GM23338 (cell line): ENCODE measurements at regions not wholly inside any gene's neighbourhood (a gene's known extent, or its start where the extent isn't known, plus 50 kb on each side); places are given as distances from the start of the nearest gene placed in this dataset.

Experiments used
- ATAC-seq: fragments of 200-7000 bp; cut with Tn5 transposase; 3 replicates; pipeline ENCODE4 v1.9.1; 2020
- DNase-seq: peaks from one replicate; pipeline ENCODE4 v3.0.0-alpha.2; 2015; ENCODE audit warnings: low spot score
- H2AFZ ChIP-seq: fragments of 200-600 bp; sonication (generic); 2 replicates; pipeline ENCODE4 v1.8.0; 2016; ENCODE audit warnings: antibody characterized with exemption, mild to moderate bottlenecking, moderate library complexity
- H3F3A ChIP-seq: fragments of 200-600 bp; sonication (generic); replicated peaks from 2 replicates; pipeline ENCODE4 v1.8.0; 2017; ENCODE audit warnings: antibody characterized with exemption, mixed run types, low read depth
- H3K27ac ChIP-seq: fragments of 200-600 bp; sonication (generic); 2 replicates; pipeline ENCODE4 v1.6.1; 2016; ENCODE audit warnings: low read depth
- H3K27me3 ChIP-seq: fragments of 200-600 bp; sonication (generic); 2 replicates; pipeline ENCODE4 v1.8.0; 2016; ENCODE audit warnings: mild to moderate bottlenecking, mixed run types, moderate library complexity; ENCODE audit not compliant: insufficient read depth
- H3K36me3 ChIP-seq: fragments of 200-600 bp; sonication (generic); 2 replicates; pipeline ENCODE4 v1.8.0; 2016; ENCODE audit warnings: mild to moderate bottlenecking; ENCODE audit not compliant: insufficient read depth
- H3K4me1 ChIP-seq: fragments of 200-600 bp; sonication (generic); 2 replicates; pipeline ENCODE4 v1.8.0; 2016; ENCODE audit warnings: mild to moderate bottlenecking, moderate library complexity; ENCODE audit not compliant: insufficient read depth
- H3K4me2 ChIP-seq: fragments of 200-600 bp; sonication (generic); 2 replicates; pipeline ENCODE4 v1.7.1; 2017; ENCODE audit warnings: mixed run types
- H3K4me3 ChIP-seq: fragments of 200-600 bp; sonication (generic); 2 replicates; pipeline ENCODE4 v1.6.1; 2016; ENCODE audit warnings: mixed run types
- H3K79me2 ChIP-seq: fragments of 200-600 bp; sonication (generic); replicated peaks from 2 replicates; pipeline ENCODE4 v1.8.0; 2017; ENCODE audit warnings: mild to moderate bottlenecking; ENCODE audit not compliant: insufficient read depth
- H3K9me2 ChIP-seq: fragments of 200-600 bp; sonication (generic); 2 replicates; pipeline ENCODE4 v1.8.0; 2017; ENCODE audit not compliant: insufficient read depth
- H4K20me1 ChIP-seq: fragments of 200-600 bp; sonication (generic); replicated peaks from 2 replicates; pipeline ENCODE4 v1.8.0; 2017; ENCODE audit warnings: mild to moderate bottlenecking; ENCODE audit not compliant: insufficient read depth
- H3K27ac Mint-ChIP-seq: 2 replicates; pipeline ENCODE4 v1.8.0; 2020; ENCODE audit warnings: inconsistent platforms, mild to moderate bottlenecking, moderate library complexity, mixed read lengths
- H3K27me3 Mint-ChIP-seq: 3 replicates; pipeline ENCODE4 v1.8.0; 2022; ENCODE audit warnings: low read depth, mild to moderate bottlenecking, moderate library complexity, mixed read lengths, inconsistent platforms; ENCODE audit not compliant: insufficient read depth, poor library complexity
- H3K36me3 Mint-ChIP-seq: 3 replicates; pipeline ENCODE4 v1.8.0; 2021; ENCODE audit warnings: low read depth, mild to moderate bottlenecking, inconsistent platforms, moderate library complexity, mixed read lengths
- H3K4me1 Mint-ChIP-seq: 3 replicates; pipeline ENCODE4 v1.8.0; 2020; ENCODE audit warnings: mild to moderate bottlenecking, inconsistent platforms, mixed read lengths
- H3K4me3 Mint-ChIP-seq: 3 replicates; pipeline ENCODE4 v1.8.0; 2021; ENCODE audit warnings: moderate library complexity, mild to moderate bottlenecking, inconsistent platforms, mixed read lengths
- H3K9me3 Mint-ChIP-seq: 3 replicates; pipeline ENCODE4 v1.8.0; 2020; ENCODE audit warnings: moderate library complexity, mild to moderate bottlenecking, inconsistent platforms, mixed read lengths
- CREB1 ChIP-seq: fragments of 250-450 bp; sonication (Bioruptor Pico); IDR thresholded peaks from 2 replicates; pipeline ENCODE4 v1.5.0; 2020; ENCODE audit warnings: low read depth, mild to moderate bottlenecking, moderate library complexity
- EZH2 ChIP-seq: fragments of 200-600 bp; sonication (generic); IDR thresholded peaks from one replicate; pipeline ENCODE4 v1.8.0; 2017; ENCODE audit warnings: antibody characterized with exemption, mild to moderate bottlenecking, low read depth; ENCODE audit not compliant: unreplicated experiment
- EZH2phosphoT487 ChIP-seq: fragments of 200-600 bp; sonication (generic); IDR thresholded peaks from one replicate; pipeline ENCODE4 v1.8.1; 2018; ENCODE audit warnings: antibody characterized with exemption; ENCODE audit not compliant: unreplicated experiment
- JUNB ChIP-seq: IDR thresholded peaks from one replicate; pipeline ENCODE4 v1.6.1; 2016; ENCODE audit warnings: antibody characterized with exemption; ENCODE audit not compliant: unreplicated experiment
- NANOG ChIP-seq: IDR thresholded peaks from 2 replicates; pipeline ENCODE4 v1.6.1; 2016; ENCODE audit warnings: antibody characterized with exemption, borderline replicate concordance
- POLR2AphosphoS5 ChIP-seq: IDR thresholded peaks from 2 replicates; pipeline ENCODE4 v1.6.1; 2016; ENCODE audit warnings: antibody characterized with exemption, low read depth
- ZNF114 ChIP-seq: fragments of 250-450 bp; sonication (Bioruptor Pico); IDR thresholded peaks from 2 replicates; pipeline ENCODE4 v1.5.0; 2020; ENCODE audit warnings: mild to moderate bottlenecking, moderate library complexity
- ZNF331 ChIP-seq: fragments of 250-450 bp; sonication (Bioruptor Pico); IDR thresholded peaks from 2 replicates; pipeline ENCODE4 v1.5.0; 2020; ENCODE audit warnings: low read depth, mild to moderate bottlenecking, moderate library complexity
- TF ChIP-seq, protein P1 (sequence below), 2 experiments: fragments of 200-600 bp in 1 of 2; sonication (generic) in 1 of 2; conservative IDR thresholded peaks; 2 replicates each; pipeline versions ENCODE4 v1.5.1 to v1.6.1; 2016 to 2017; ENCODE audit warnings: antibody characterized with exemption in 2 of 2, low read depth in 2 of 2, mild to moderate bottlenecking in 2 of 2, moderate library complexity in 1 of 2
- TF ChIP-seq, protein P2 (sequence below): IDR thresholded peaks from 2 replicates; pipeline ENCODE4 v1.6.1; 2016; ENCODE audit warnings: antibody characterized with exemption

GRCh38 chr1:184141361-184141880 lies 89.9 kb downstream of the TSEN15 start:
- Mint-ChIP-seq H3K27me3 (no peaks in the 10 kb centered on the region), H3K4me1 (no peaks in the 10 kb centered on the region; the same call in 1 of the 3 replicates), H3K9me3 (peaks cover 9% of the 10 kb centered on the region), H3K27ac (no peak overlapping the region), H3K4me3 (no peak overlapping the region), H3K36me3 (peaks cover 8% of the 10 kb centered on the region)
- H4K20me1 ChIP-seq = no peaks in the 10 kb centered on the region
- H3K79me2 ChIP-seq = no peaks in the 10 kb centered on the region
- no peak for TF ChIP-seq NANOG
- TF ChIP-seq CREB1 (CRISPR knock-in tag) = no peak
- TF ChIP-seq POLR2AphosphoS5 = no peak
- no peak for TF ChIP-seq JUNB
- no peak for TF ChIP-seq EZH2phosphoT487
- DNase-seq (no peak), ATAC-seq (no peak)
- no peaks in the 10 kb centered on the region for H3K27me3 ChIP-seq
- H3K9me2 ChIP-seq = no peaks in the 10 kb centered on the region
- peaks cover 5% of the 10 kb centered on the region; the same call in 1 of the 2 replicates for H3K36me3 ChIP-seq
- no peaks in the 10 kb centered on the region for H3F3A ChIP-seq
- no peak overlapping the region for H3K4me3 ChIP-seq
- H2AFZ ChIP-seq = no peak overlapping the region
- H3K4me1 ChIP-seq = no peaks in the 10 kb centered on the region
- H3K4me2 ChIP-seq = no peak overlapping the region
- H3K27ac ChIP-seq = no peak overlapping the region

GRCh38 chr1:184143449-184143848 lies 91.9 kb downstream of the TSEN15 start:
- H3K9me2 ChIP-seq = no peaks in the 10 kb centered on the region
- no peak overlapping the region for H3K27ac ChIP-seq
- DNase-seq (peak; percentile 16), ATAC-seq (no peak)
- H3K27me3 ChIP-seq = no peaks in the 10 kb centered on the region
- no peak overlapping the region for H3K4me3 Mint-ChIP-seq
- H3K79me2 ChIP-seq = no peaks in the 10 kb centered on the region
- H4K20me1 ChIP-seq = no peaks in the 10 kb centered on the region
- no peak overlapping the region for H3K4me2 ChIP-seq
- TF ChIP-seq EZH2 (no peak), ZNF331 (CRISPR knock-in tag) (no peak), NANOG (no peak)
- TF ChIP-seq, protein P1, sequence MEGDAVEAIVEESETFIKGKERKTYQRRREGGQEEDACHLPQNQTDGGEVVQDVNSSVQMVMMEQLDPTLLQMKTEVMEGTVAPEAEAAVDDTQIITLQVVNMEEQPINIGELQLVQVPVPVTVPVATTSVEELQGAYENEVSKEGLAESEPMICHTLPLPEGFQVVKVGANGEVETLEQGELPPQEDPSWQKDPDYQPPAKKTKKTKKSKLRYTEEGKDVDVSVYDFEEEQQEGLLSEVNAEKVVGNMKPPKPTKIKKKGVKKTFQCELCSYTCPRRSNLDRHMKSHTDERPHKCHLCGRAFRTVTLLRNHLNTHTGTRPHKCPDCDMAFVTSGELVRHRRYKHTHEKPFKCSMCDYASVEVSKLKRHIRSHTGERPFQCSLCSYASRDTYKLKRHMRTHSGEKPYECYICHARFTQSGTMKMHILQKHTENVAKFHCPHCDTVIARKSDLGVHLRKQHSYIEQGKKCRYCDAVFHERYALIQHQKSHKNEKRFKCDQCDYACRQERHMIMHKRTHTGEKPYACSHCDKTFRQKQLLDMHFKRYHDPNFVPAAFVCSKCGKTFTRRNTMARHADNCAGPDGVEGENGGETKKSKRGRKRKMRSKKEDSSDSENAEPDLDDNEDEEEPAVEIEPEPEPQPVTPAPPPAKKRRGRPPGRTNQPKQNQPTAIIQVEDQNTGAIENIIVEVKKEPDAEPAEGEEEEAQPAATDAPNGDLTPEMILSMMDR (conservative IDR thresholded peaks at IDR 0.05; ENCODE audit: low read depth in 2 of 2) = peak in 1 of 2 experiments; percentile 22; a peak in 1 of 4 replicates
- no peaks in the 10 kb centered on the region for H3K36me3 Mint-ChIP-seq
- H3K36me3 ChIP-seq = no peaks in the 10 kb centered on the region
- H2AFZ ChIP-seq = no peak overlapping the region
- no peaks in the 10 kb centered on the region for H3K4me1 ChIP-seq
- no peaks in the 10 kb centered on the region for H3K27me3 Mint-ChIP-seq
- no peak overlapping the region for H3K27ac Mint-ChIP-seq
- H3K9me3 Mint-ChIP-seq = no peaks in the 10 kb centered on the region; the same call in 2 of the 3 replicates
- H3K4me1 Mint-ChIP-seq = no peaks in the 10 kb centered on the region; the same call in 1 of the 3 replicates
- no peak overlapping the region for H3K4me3 ChIP-seq
- H3F3A ChIP-seq = no peaks in the 10 kb centered on the region

DNA sequence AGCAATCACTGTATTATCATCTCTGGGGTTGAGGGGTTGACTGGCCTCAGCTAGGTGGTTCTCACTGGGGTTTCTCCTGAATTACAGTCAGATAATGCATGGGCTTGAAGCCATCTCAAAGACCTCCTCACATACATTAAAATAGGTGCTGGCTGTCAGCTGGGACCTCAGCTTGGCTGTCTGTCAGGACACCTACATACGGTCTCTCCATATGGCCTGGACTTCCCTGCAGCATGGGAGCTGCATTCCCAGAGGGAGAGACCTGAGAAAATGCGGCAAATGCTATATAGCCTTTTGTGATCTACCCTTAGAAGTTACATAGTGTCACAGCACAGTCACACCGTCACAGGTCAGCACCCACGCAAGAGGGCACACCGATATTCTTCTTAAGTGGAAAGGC lies 93.6 kb downstream of the TSEN15 start:
- no peak overlapping the region for H3K27ac Mint-ChIP-seq
- Histone ChIP-seq H3K27me3 (no peaks in the 10 kb centered on the region), H3K27ac (no peak overlapping the region), H3K4me1 (no peaks in the 10 kb centered on the region), H2AFZ (no peak overlapping the region), H3K4me2 (no peak overlapping the region), H3K4me3 (no peak overlapping the region), H3K36me3 (no peaks in the 10 kb centered on the region), H4K20me1 (no peaks in the 10 kb centered on the region), H3F3A (no peaks in the 10 kb centered on the region), H3K79me2 (no peaks in the 10 kb centered on the region), H3K9me2 (no peaks in the 10 kb centered on the region)
- no peaks in the 10 kb centered on the region; the same call in 2 of the 3 replicates for H3K9me3 Mint-ChIP-seq
- DNase-seq = no peak
- no peaks in the 10 kb centered on the region for H3K27me3 Mint-ChIP-seq
- no peak overlapping the region for H3K4me3 Mint-ChIP-seq
- no peaks in the 10 kb centered on the region for H3K36me3 Mint-ChIP-seq
- ATAC-seq = no peak
- peaks cover 2% of the 10 kb centered on the region; the same call in 2 of the 3 replicates for H3K4me1 Mint-ChIP-seq
- TF ChIP-seq ZNF114 (CRISPR knock-in tag) = no peak
- TF ChIP-seq NANOG = no peak
- TF ChIP-seq EZH2phosphoT487 = no peak
- no peak for TF ChIP-seq CREB1 (CRISPR knock-in tag)
- TF ChIP-seq, protein P2, sequence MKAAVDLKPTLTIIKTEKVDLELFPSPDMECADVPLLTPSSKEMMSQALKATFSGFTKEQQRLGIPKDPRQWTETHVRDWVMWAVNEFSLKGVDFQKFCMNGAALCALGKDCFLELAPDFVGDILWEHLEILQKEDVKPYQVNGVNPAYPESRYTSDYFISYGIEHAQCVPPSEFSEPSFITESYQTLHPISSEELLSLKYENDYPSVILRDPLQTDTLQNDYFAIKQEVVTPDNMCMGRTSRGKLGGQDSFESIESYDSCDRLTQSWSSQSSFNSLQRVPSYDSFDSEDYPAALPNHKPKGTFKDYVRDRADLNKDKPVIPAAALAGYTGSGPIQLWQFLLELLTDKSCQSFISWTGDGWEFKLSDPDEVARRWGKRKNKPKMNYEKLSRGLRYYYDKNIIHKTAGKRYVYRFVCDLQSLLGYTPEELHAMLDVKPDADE = no peak
- TF ChIP-seq POLR2AphosphoS5 = no peak
